OCI-LY7 (cell line): ENCODE measurements at regions not wholly inside any gene's neighbourhood (a gene's known extent, or its start where the extent isn't known, plus 50 kb on each side); places are given as distances from the start of the nearest gene placed in this dataset.

ENCODE experiments used
- BruUV-seq: library from RNA; stranded (reverse); fragments of 400-500 nt; replicated peaks from 2 replicates; lab custom pipeline; 2021; lab: Mats Ljungman, UMichigan
- CTCF ChIA-PET: fragments of 300-600 bp; sonication (Branson Sonifier 250); formaldehyde crosslinking; loops from one replicate; lab custom pipeline; 2022; ENCODE audit warnings: antibody characterized with exemption; ENCODE audit not compliant: unreplicated experiment; lab: Charles Lee
- POLR2A ChIA-PET: fragments of 300-600 bp; sonication (Branson Sonifier 250); formaldehyde crosslinking; loops from one replicate; lab custom pipeline; 2022; ENCODE audit warnings: antibody characterized with exemption; lab: Charles Lee
- DNase-seq: peaks from one replicate; pipeline ENCODE4 v3.0.0-alpha.2; 2015; ENCODE audit warnings: low spot score
- H2AFZ ChIP-seq: fragments of 200-600 bp; sonication (generic), shearing (Covaris generic); 2 replicates; pipeline ENCODE4 v1.6.1; 2014; ENCODE audit warnings: mild to moderate bottlenecking, antibody characterized with exemption, low read length, moderate library complexity
- H3K27ac ChIP-seq: fragments of 200-600 bp; sonication (generic); 2 replicates; pipeline ENCODE4 v1.5.1; 2014; ENCODE audit warnings: mixed run types, low read depth, mild to moderate bottlenecking, moderate library complexity, low read length, inconsistent platforms; ENCODE audit not compliant: poor library complexity, severe bottlenecking
- H3K36me3 ChIP-seq: fragments of 200-600 bp; sonication (generic); 2 replicates; pipeline ENCODE4 v1.6.1; 2014; ENCODE audit warnings: mild to moderate bottlenecking, antibody characterized with exemption, low read length, moderate library complexity, mixed read lengths; ENCODE audit not compliant: insufficient read depth
- H3K4me1 ChIP-seq: fragments of 200-600 bp; sonication (generic); 2 replicates; pipeline ENCODE4 v1.5.1; 2014; ENCODE audit warnings: mild to moderate bottlenecking, low read length; ENCODE audit not compliant: insufficient read depth, poor library complexity, severe bottlenecking
- H3K4me2 ChIP-seq: fragments of 200-600 bp; sonication (generic); 2 replicates; pipeline ENCODE4 v1.6.1; 2014; ENCODE audit warnings: mild to moderate bottlenecking, low read length
- H3K4me3 ChIP-seq: fragments of 200-600 bp; sonication (generic); 2 replicates; pipeline ENCODE4 v1.5.1; 2014; ENCODE audit warnings: mild to moderate bottlenecking, low read depth, low read length; ENCODE audit not compliant: poor library complexity, severe bottlenecking
- H3K79me2 ChIP-seq: fragments of 200-600 bp; sonication (generic); 2 replicates; pipeline ENCODE4 v1.6.1; 2016; ENCODE audit warnings: low read depth, mild to moderate bottlenecking, low read length, moderate library complexity, mixed read lengths; ENCODE audit not compliant: insufficient read depth
- H3K9me2 ChIP-seq: fragments of 200-600 bp; sonication (generic); 2 replicates; pipeline ENCODE4 v1.6.1; 2016; ENCODE audit warnings: mild to moderate bottlenecking, low read length, mixed read lengths; ENCODE audit not compliant: insufficient read depth
- H3K9me3 ChIP-seq: fragments of 200-600 bp; sonication (generic); 2 replicates; pipeline ENCODE4 v1.6.1; 2014; ENCODE audit warnings: mild to moderate bottlenecking, mixed run types, low read length, mixed read lengths
- H4K20me1 ChIP-seq: fragments of 200-600 bp; sonication (generic); 2 replicates; pipeline ENCODE4 v1.6.1; 2014; ENCODE audit warnings: mild to moderate bottlenecking, antibody characterized with exemption, low read length, moderate library complexity, mixed read lengths; ENCODE audit not compliant: insufficient read depth
- CTCF ChIP-seq: fragments of 200-600 bp; sonication (generic); conservative IDR thresholded peaks from 2 replicates; pipeline ENCODE4 v1.5.1; 2014; ENCODE audit warnings: mild to moderate bottlenecking, antibody characterized with exemption, low read length, moderate library complexity, mixed read lengths
- EZH2phosphoT487 ChIP-seq: fragments of 200-600 bp; sonication (generic); IDR thresholded peaks from 2 replicates; pipeline ENCODE4 v1.6.1; 2018; ENCODE audit warnings: low read depth, borderline replicate concordance, mild to moderate bottlenecking, mixed run types, antibody characterized with exemption, low read length, moderate library complexity, mixed read lengths
- intact Hi-C: fragments of 100-400 bp; cut with micrococcal nuclease; formaldehyde crosslinking; loops from one replicate; pipeline ENCODE4 v1.10.0; 2022; ENCODE audit not compliant: unreplicated experiment

- no peak overlapping the region for H3K4me2 ChIP-seq
- ChIA-PET POLR2A (no interaction called here), CTCF (no interaction called here)
- no TSS peak for BruUV-seq
- no peak overlapping the region for H3K4me3 ChIP-seq
- H3K36me3 ChIP-seq, result no peaks in the 10 kb centered on the region
- no peaks in the 10 kb centered on the region for H3K9me2 ChIP-seq
- H2AFZ ChIP-seq, result no peak overlapping the region
- H3K4me1 ChIP-seq, result no peaks in the 10 kb centered on the region
- intact Hi-C loops, result no loop called here
- TF ChIP-seq EZH2phosphoT487 (no peak), CTCF (no peak)
- H3K79me2 ChIP-seq, result no peaks in the 10 kb centered on the region
- H3K27ac ChIP-seq, result no peak overlapping the region
- DNase-seq, result no peak
- H3K9me3 ChIP-seq, result no peaks in the 10 kb centered on the region
- no peaks in the 10 kb centered on the region for H4K20me1 ChIP-seq
Measured at GRCh38 chr2:120981443-120981842, 245.8 kb downstream of the GLI2 start.

GRCh38 chr2:120982598-120982997 is 246.9 kb downstream of the GLI2 start:
- Histone ChIP-seq H3K79me2 (no peaks in the 10 kb centered on the region), H3K9me3 (no peaks in the 10 kb centered on the region), H4K20me1 (no peaks in the 10 kb centered on the region), H2AFZ (no peak overlapping the region), H3K4me1 (no peaks in the 10 kb centered on the region), H3K9me2 (no peaks in the 10 kb centered on the region), H3K27ac (no peak overlapping the region), H3K36me3 (no peaks in the 10 kb centered on the region), H3K4me3 (no peak overlapping the region), H3K4me2 (no peak overlapping the region)
- ChIA-PET CTCF (no interaction called here), POLR2A (no interaction called here)
- no peak for DNase-seq
- intact Hi-C loops, result no loop called here
- no TSS peak for BruUV-seq
- TF ChIP-seq EZH2phosphoT487 (no peak), CTCF (no peak)

GRCh38 chr2:120983344-120983743 is 247.7 kb downstream of the GLI2 start:
- no peak for DNase-seq
- H3K4me2 ChIP-seq, result no peak overlapping the region
- H3K27ac ChIP-seq, result no peak overlapping the region
- no peaks in the 10 kb centered on the region for H3K79me2 ChIP-seq
- no peaks in the 10 kb centered on the region for H3K4me1 ChIP-seq
- intact Hi-C loops, result no loop called here
- ChIA-PET POLR2A (no interaction called here), CTCF (no interaction called here)
- H3K36me3 ChIP-seq, result no peaks in the 10 kb centered on the region
- H2AFZ ChIP-seq, result no peak overlapping the region
- no peak overlapping the region for H3K4me3 ChIP-seq
- no peaks in the 10 kb centered on the region for H3K9me2 ChIP-seq
- no peaks in the 10 kb centered on the region for H3K9me3 ChIP-seq
- no TSS peak for BruUV-seq
- H4K20me1 ChIP-seq, result no peaks in the 10 kb centered on the region
- TF ChIP-seq EZH2phosphoT487, result no peak
- TF ChIP-seq CTCF, result no peak
